Astrocyte (in vitro differentiated cells and primary cell): ENCODE measurements at regions not wholly inside any gene's neighbourhood (a gene's known extent, or its start where the extent isn't known, plus 50 kb on each side); places are given as distances from the start of the nearest gene placed in this dataset.

ENCODE experiments used
- DNase-seq: peaks from one replicate; pipeline ENCODE4 v3.0.0-alpha.2; 2010; ENCODE audit warnings: low read depth
- FAIRE-seq: peaks from 2 replicates; lab custom pipeline; 2011; peaks lifted over from hg19 to GRCh38; lab: Jason Lieb, UNC
- H2AFZ ChIP-seq: 2 replicates; pipeline ENCODE4 v1.6.0; 2012; ENCODE audit warnings: low read depth, low read length, inconsistent platforms
- H3K27ac ChIP-seq: 2 replicates; pipeline ENCODE4 v1.5.1; 2011; ENCODE audit warnings: low read depth, low read length, inconsistent platforms
- H3K27me3 ChIP-seq: 2 replicates; pipeline ENCODE4 v1.6.0; 2011; ENCODE audit warnings: low read length, inconsistent platforms; ENCODE audit not compliant: insufficient read depth
- H3K36me3 ChIP-seq: 2 replicates; pipeline ENCODE4 v1.5.1; 2011; ENCODE audit warnings: low read length, inconsistent platforms; ENCODE audit not compliant: insufficient read depth
- H3K4me1 ChIP-seq: 2 replicates; pipeline ENCODE4 v1.5.1; 2011; ENCODE audit warnings: low read length, inconsistent platforms; ENCODE audit not compliant: insufficient read depth
- H3K4me2 ChIP-seq: 2 replicates; pipeline ENCODE4 v1.6.0; 2012; ENCODE audit warnings: low read length, inconsistent platforms
- H3K4me3 ChIP-seq: 2 replicates; pipeline ENCODE4 v1.5.1; 2011; ENCODE audit warnings: low read depth, mild to moderate bottlenecking, low read length, inconsistent platforms; ENCODE audit not compliant: insufficient read depth
- H3K79me2 ChIP-seq: 2 replicates; pipeline ENCODE4 v1.6.0; 2012; ENCODE audit warnings: mild to moderate bottlenecking, low read length, inconsistent platforms; ENCODE audit not compliant: insufficient read depth
- H3K9ac ChIP-seq: 2 replicates; pipeline ENCODE4 v1.6.0; 2012; ENCODE audit warnings: mild to moderate bottlenecking, low read length, inconsistent platforms
- H3K9me3 ChIP-seq: 2 replicates; pipeline ENCODE4 v1.5.1; 2012; ENCODE audit warnings: low read depth, mild to moderate bottlenecking, low read length, inconsistent platforms; ENCODE audit not compliant: insufficient read depth
- H4K20me1 ChIP-seq: 2 replicates; pipeline ENCODE4 v1.6.0; 2012; ENCODE audit warnings: low read length, inconsistent platforms; ENCODE audit not compliant: insufficient read depth
- H3K27ac Mint-ChIP-seq: one replicate; pipeline ENCODE4 v1.8.0; 2021; ENCODE audit warnings: mild to moderate bottlenecking, mixed read lengths; ENCODE audit not compliant: unreplicated experiment
- H3K27me3 Mint-ChIP-seq: one replicate; pipeline ENCODE4 v1.8.0; 2021; ENCODE audit warnings: low read depth, mixed read lengths; ENCODE audit not compliant: unreplicated experiment
- H3K36me3 Mint-ChIP-seq: one replicate; pipeline ENCODE4 v1.8.0; 2021; ENCODE audit warnings: low read depth, mixed read lengths; ENCODE audit not compliant: unreplicated experiment
- H3K4me1 Mint-ChIP-seq: one replicate; pipeline ENCODE4 v1.8.0; 2021; ENCODE audit warnings: low read depth, mixed read lengths; ENCODE audit not compliant: unreplicated experiment
- H3K4me3 Mint-ChIP-seq: one replicate; pipeline ENCODE4 v1.8.0; 2021; ENCODE audit warnings: mild to moderate bottlenecking, moderate library complexity, mixed read lengths; ENCODE audit not compliant: unreplicated experiment
- H3K9me3 Mint-ChIP-seq: one replicate; pipeline ENCODE4 v1.8.0; 2021; ENCODE audit warnings: mild to moderate bottlenecking, mixed read lengths; ENCODE audit not compliant: unreplicated experiment
- EZH2 ChIP-seq: IDR thresholded peaks from 2 replicates; pipeline ENCODE4 v1.6.1; 2012; ENCODE audit warnings: mild to moderate bottlenecking, low read length, inconsistent platforms; ENCODE audit not compliant: insufficient read depth
- TF ChIP-seq, protein P1 (sequence below): IDR thresholded peaks from 2 replicates; pipeline ENCODE4 v1.5.1; 2011; ENCODE audit warnings: low read depth, mild to moderate bottlenecking, inconsistent platforms, low read length, moderate library complexity; ENCODE audit not compliant: insufficient read depth

DNA sequence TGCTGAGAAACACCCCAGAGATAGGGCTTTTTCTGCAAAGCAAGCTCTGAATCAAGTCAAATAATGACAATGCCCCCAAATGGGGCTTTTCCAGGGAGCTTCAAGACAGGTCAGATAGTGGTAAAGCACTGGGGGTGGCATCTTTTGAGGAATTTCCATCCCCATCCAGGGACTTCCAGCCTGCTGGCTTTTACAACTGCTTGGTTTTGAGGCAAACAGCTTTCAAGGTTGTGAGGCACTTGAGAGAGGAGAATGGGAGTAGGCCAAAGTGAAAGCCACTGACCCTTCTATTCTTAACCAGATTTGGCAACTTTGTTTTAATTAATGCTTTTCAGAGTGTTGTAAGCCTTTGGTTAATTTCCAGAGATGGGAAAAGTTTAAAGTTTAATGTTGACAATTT lies 762.0 kb upstream of the POU3F3 start:
- Histone ChIP-seq H3K79me2 (no peaks in the 10 kb centered on the region), H3K9ac (no peak overlapping the region), H3K4me2 (no peak overlapping the region), H3K9me3 (peaks cover 4% of the 10 kb centered on the region), H3K27me3 (no peaks in the 10 kb centered on the region), H3K4me1 (no peaks in the 10 kb centered on the region), H3K27ac (no peak overlapping the region), H4K20me1 (no peaks in the 10 kb centered on the region), H3K36me3 (no peaks in the 10 kb centered on the region), H3K4me3 (no peak overlapping the region), H2AFZ (no peak overlapping the region)
- Mint-ChIP-seq H3K9me3 (no peaks in the 10 kb centered on the region), H3K27ac (no peak overlapping the region), H3K4me3 (no peak overlapping the region), H3K27me3 (no peaks in the 10 kb centered on the region), H3K4me1 (no peaks in the 10 kb centered on the region), H3K36me3 (no peaks in the 10 kb centered on the region)
- no peak for FAIRE-seq
- TF ChIP-seq, protein P1, sequence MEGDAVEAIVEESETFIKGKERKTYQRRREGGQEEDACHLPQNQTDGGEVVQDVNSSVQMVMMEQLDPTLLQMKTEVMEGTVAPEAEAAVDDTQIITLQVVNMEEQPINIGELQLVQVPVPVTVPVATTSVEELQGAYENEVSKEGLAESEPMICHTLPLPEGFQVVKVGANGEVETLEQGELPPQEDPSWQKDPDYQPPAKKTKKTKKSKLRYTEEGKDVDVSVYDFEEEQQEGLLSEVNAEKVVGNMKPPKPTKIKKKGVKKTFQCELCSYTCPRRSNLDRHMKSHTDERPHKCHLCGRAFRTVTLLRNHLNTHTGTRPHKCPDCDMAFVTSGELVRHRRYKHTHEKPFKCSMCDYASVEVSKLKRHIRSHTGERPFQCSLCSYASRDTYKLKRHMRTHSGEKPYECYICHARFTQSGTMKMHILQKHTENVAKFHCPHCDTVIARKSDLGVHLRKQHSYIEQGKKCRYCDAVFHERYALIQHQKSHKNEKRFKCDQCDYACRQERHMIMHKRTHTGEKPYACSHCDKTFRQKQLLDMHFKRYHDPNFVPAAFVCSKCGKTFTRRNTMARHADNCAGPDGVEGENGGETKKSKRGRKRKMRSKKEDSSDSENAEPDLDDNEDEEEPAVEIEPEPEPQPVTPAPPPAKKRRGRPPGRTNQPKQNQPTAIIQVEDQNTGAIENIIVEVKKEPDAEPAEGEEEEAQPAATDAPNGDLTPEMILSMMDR, result no peak
- DNase-seq, result no peak

DNA sequence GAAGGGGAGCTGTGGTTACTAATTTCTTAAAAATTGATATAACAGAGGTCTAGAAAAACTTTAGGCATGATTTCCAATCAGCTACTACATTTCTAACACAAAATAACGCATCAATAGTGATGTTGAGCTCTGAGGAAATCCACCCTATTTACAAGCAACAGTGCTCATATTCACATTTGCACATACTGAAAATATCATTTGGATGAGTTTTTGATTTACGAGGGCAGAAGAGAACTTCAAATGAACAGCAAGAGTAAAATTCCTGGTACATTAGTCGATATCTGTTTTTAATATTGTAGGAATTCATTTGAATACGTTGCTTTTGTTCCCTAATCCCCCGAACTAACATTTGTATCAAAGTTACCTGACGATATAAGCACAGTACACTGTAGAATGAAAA lies 761.0 kb upstream of the POU3F3 start:
- H4K20me1 ChIP-seq, result no peaks in the 10 kb centered on the region
- no peak overlapping the region for H3K27ac ChIP-seq
- no peak overlapping the region for H2AFZ ChIP-seq
- no peak overlapping the region for H3K4me2 ChIP-seq
- no peaks in the 10 kb centered on the region for H3K4me1 ChIP-seq
- Mint-ChIP-seq H3K4me3 (no peak overlapping the region), H3K36me3 (no peaks in the 10 kb centered on the region), H3K27me3 (no peaks in the 10 kb centered on the region), H3K27ac (no peak overlapping the region), H3K4me1 (no peaks in the 10 kb centered on the region), H3K9me3 (no peaks in the 10 kb centered on the region)
- no peak for TF ChIP-seq EZH2
- TF ChIP-seq, protein P1, result no peak
- H3K27me3 ChIP-seq, result no peaks in the 10 kb centered on the region
- no peak overlapping the region for H3K4me3 ChIP-seq
- H3K9ac ChIP-seq, result no peak overlapping the region
- H3K9me3 ChIP-seq, result peaks cover 4% of the 10 kb centered on the region
- H3K79me2 ChIP-seq, result no peaks in the 10 kb centered on the region
- H3K36me3 ChIP-seq, result no peaks in the 10 kb centered on the region
- no peak for FAIRE-seq
- no peak for DNase-seq

DNA sequence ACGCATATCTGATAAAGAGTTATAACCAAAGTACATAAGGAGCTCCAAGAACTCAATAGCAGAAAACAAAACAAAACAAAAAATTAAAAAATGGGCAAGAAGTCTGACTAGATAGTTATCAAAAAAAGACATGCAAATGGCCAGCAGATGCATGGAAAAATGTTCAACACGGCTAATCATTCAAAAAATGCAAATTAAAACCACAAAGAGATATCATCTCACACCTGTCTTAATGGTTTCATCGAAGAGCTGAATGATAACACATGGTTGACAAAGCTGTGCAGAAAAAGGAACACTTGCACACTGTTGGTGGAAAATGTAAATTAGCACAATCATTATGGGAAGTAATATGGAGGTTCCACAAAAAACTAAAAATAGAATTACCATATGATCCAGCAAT lies 751.3 kb upstream of the POU3F3 start:
- no peak overlapping the region for H2AFZ ChIP-seq

More for the DNA sequence above, 751.3 kb upstream of the POU3F3 start:
- no peak overlapping the region for H3K4me3 ChIP-seq
- no peaks in the 10 kb centered on the region for H3K27me3 ChIP-seq
- no peaks in the 10 kb centered on the region for H3K36me3 ChIP-seq
- no peaks in the 10 kb centered on the region for H3K79me2 ChIP-seq
- no peak overlapping the region for H3K27ac Mint-ChIP-seq
- H3K9ac ChIP-seq, result no peak overlapping the region
- H3K4me3 Mint-ChIP-seq, result no peak overlapping the region
- H3K4me1 Mint-ChIP-seq, result peaks cover 1% of the 10 kb centered on the region
- H3K4me2 ChIP-seq, result no peak overlapping the region
- no peak for FAIRE-seq
- no peaks in the 10 kb centered on the region for H3K36me3 Mint-ChIP-seq
- H3K9me3 ChIP-seq, result no peaks in the 10 kb centered on the region
- H4K20me1 ChIP-seq, result no peaks in the 10 kb centered on the region
- no peak for TF ChIP-seq EZH2
- TF ChIP-seq, protein P1, result no peak
- H3K9me3 Mint-ChIP-seq, result no peaks in the 10 kb centered on the region
- H3K27ac ChIP-seq, result no peak overlapping the region
- no peaks in the 10 kb centered on the region for H3K4me1 ChIP-seq
- no peak for DNase-seq
- H3K27me3 Mint-ChIP-seq, result no peaks in the 10 kb centered on the region
